SK-MEL-5 (cell line): ENCODE measurements at regions not wholly inside any gene's neighbourhood (a gene's known extent, or its start where the extent isn't known, plus 50 kb on each side); places are given as distances from the start of the nearest gene placed in this dataset.

ENCODE experiments used
- DNase-seq: peaks from one replicate; pipeline ENCODE4 v3.0.0-alpha.2; 2016; ENCODE audit warnings: low read depth, low spot score
- in situ Hi-C: cut with HindIII; loops from 2 replicates; pipeline ENCODE4 v1.10.0; 2016; ENCODE audit warnings: low sequenced_read_pairs, high pct_unique_total_duplicates, low pct_unique_long_range_greater_than_20kb

DNA sequence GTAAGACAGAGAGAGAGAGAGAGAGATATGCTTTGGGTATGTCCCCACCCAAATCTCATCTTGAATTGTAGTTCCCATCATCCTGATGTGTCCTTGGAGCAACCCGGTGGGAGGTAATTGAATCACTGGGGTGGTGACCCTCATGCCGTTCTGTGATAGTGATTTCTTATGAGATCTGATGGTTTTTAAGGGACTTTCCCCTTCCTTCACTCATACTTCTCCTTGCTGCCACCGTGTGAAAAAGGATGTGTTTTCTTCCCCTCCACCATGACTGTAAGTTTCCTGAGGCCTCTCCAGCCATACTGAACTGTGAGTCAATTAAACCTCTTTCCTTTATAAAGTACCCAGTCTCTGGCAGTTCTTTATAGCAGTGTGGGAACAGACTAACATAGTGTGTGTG is 60.3 kb downstream of the EOMES start:
- DNase-seq = no peak
- in situ Hi-C loops = no loop called here

GRCh38 chr3:27659279-27660021 is 62.7 kb downstream of the EOMES start:
- in situ Hi-C loops = no loop called here
- peak; percentile 77 for DNase-seq

GRCh38 chr3:27658741-27659140 is 63.4 kb downstream of the EOMES start:
- in situ Hi-C loops = no loop called here
- no peak for DNase-seq

GRCh38 chr3:27657871-27658270 is 64.3 kb downstream of the EOMES start:
- in situ Hi-C loops = no loop called here
- DNase-seq = no peak

DNA sequence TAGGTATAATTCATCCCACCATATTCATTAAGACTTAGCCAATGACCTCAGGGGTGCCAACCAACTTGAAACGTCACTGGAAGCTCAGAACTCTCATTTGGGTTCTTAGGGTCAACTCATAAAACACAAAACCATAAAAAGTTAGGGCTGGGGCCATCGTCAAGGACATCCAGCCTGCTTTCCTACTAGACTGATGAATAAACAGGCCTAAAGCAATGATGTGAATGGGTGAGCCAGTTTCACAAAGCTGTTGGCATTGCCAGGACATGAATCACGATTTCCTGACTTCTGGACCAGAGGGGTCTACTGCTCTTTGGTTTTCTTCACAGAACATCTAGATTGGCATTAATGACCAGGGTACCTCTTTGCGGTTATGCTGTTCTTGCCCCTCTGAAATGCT is 64.7 kb downstream of the EOMES start:
- in situ Hi-C loops = no loop called here

GRCh38 chr3:27656790-27657189 is 65.3 kb downstream of the EOMES start:
- in situ Hi-C loops = no loop called here
- no peak for DNase-seq

More for the DNA sequence above, 64.7 kb downstream of the EOMES start:
- no peak for DNase-seq

DNA sequence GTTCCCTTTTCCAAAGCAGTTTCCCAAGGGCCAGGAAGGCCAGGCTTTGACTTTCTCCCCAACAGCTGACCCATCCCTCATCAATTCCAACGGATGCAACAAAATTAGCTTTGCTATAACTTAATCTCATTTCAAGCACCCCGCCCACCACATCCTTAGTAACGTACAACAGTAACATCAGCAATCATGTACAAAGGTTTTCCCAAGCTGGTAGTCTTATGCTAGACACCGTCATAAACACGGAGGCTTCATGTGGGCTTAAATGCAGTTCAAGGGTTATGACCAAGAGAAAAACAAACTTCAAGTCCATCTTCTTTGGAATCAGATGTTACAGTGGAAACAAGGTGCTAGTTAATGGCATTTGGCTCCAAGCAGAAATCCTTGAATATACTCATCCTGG is 66.6 kb downstream of the EOMES start:
- DNase-seq = no peak
- in situ Hi-C loops = no loop called here

DNA sequence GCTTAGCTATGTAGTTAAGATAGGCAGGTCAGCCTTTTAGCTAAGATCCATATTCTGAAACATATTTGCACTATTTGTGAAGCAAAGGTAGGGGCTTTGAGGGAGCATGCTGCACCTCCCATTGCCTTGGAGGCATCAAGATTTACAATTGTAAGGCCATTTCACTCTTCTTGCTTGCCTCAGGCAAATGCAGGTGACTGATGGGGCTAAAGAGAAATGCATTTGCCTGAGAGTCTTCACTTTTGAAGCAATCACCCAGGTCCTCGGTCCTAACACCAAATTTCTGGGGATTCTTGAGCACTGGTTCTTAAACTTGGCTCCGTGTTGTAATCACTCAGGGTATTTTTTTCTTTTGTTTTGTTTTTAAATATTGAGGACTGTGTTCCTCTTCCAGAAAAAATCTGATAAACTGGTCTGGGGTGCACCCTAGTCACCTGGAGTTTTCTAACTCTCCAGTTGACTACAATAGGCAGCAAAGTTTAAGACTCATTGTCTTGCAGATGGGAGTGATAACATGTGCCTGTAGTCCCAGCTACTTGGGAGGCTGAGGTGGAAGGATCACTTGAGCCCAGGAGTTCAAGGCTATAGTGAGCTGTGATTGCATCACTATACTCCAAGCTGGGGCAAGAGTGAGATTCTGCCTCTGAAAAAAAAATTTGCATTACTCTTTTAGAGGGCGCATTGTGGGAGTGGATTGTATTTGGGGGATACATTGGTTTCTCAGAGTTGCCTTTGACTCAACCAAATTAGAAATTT is 68.1 kb downstream of the EOMES start:
- no peak for DNase-seq
- in situ Hi-C loops = no loop called here

DNA sequence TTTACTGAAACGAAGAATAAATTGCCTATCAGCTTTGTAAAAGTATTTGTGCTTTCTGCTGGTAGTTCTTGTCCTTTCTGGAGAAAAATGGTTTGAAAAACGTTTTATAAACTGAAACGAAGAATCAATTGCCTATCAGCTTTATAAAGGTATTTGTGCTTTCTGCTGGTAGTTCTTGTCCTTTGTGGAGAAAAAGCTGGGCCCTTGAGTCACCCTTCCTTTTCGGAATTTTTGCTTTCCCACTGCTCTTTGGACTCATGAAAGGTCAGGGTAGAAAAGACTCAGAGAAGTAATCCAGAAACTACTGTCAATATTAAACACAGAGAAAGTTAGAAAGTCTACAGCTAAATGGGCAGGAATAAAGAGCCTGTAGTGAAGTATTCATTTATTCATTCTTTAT is 72.8 kb downstream of the EOMES start:
- no peak for DNase-seq
- in situ Hi-C loops = no loop called here

GRCh38 chr3:27646896-27647295 is 75.2 kb downstream of the EOMES start:
- in situ Hi-C loops = no loop called here
- DNase-seq = no peak

- no peak for DNase-seq
Observed at GRCh38 chr3:27644941-27645340, 77.2 kb downstream of the EOMES start.

DNA sequence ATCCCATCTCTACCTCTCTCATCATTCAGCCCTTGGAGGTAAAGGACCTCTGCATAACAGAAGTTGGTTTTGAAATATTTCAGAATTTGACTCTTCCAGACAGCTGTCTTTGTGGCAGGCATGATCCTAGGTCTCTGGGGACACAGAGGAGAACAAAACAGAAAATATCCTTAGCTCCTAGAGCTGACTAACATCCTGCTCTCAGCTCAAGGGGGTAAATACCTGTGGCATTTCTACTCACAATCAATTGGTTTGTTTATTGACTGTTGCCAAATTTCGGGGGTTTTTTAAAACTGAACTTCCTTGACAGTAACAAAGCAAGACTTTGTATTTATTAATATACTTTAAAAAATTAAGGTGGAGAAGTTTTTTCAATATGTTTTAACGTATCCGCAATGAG is 78.8 kb downstream of the EOMES start:
- in situ Hi-C loops = no loop called here
- peak; percentile 68 for DNase-seq

More at GRCh38 chr3:27644941-27645340, 77.2 kb downstream of the EOMES start:
- in situ Hi-C loops = no loop called here

- DNase-seq = no peak
- in situ Hi-C loops = no loop called here
Observed at GRCh38 chr3:27642796-27643195, 79.3 kb downstream of the EOMES start.

DNA sequence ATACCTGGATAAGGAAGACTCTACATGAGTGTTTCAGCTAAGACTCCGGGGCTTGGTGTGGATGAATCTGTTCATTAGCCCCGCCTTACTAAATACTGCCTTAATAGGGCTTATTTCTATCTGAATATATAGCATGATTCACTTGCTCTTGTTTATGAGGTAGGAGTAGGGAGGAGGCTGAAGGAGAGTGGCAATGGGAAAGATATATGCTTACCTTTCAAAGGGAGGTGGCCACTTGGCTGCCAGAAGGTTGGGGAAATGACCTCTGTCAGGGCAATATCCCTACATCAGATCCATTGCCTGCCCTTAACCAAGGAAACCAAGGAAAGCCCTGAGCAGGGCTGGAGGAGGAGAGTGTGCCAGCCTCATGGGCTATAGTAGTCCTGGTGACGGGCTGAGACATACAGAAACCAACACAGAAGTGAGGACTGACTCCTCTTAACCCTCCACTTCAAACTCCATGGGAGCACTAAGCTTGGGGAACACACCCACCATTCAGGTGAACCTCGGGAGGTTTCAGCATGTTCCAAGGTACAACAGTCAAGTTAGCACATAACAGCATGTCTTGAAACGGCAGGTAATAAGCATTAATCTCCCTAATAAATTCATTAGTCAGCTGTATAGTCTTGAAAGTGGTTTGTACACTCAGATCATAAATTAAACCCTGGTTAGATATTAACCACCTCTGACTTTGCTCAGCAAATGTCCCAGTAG is 80.1 kb downstream of the EOMES start:
- in situ Hi-C loops = no loop called here
- DNase-seq = no peak

GRCh38 chr3:27641271-27641800 is 80.8 kb downstream of the EOMES start:
- DNase-seq = no peak
- in situ Hi-C loops = no loop called here

DNA sequence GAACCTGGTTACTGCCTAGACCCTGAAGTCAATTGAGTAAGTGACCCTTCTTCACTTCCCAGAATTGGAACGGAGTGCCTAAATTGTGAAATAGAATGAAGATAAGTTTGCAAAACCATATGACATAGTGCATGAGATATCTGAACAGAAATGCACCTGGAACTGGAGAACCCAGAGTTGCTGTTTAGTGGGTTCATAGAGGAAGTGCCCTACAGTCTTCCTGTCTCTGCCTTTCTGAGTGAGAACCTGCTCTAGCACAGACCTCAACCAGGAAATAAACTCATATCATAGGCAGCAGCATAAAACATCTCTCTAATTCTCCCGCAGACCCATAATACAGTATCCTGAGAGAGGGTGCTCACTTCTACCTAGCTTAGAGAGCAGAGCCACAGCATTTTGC is 82.9 kb downstream of the EOMES start:
- in situ Hi-C loops = no loop called here
- DNase-seq = no peak

GRCh38 chr3:27638594-27638993 is 83.5 kb downstream of the EOMES start:
- no peak for DNase-seq
- in situ Hi-C loops = no loop called here

GRCh38 chr3:27637346-27637995 is 84.7 kb downstream of the EOMES start:
- in situ Hi-C loops = no loop called here
- no peak for DNase-seq
